HFFc6 (cell line): ENCODE measurements at regions not wholly inside any gene's neighbourhood (a gene's known extent, or its start where the extent isn't known, plus 50 kb on each side); places are given as distances from the start of the nearest gene placed in this dataset.
"Not testable (repeated sequence)": the region's sequence is repeated elsewhere in the genome, so short reads cannot be mapped to it uniquely, and the experiment has no call there.

Experiments used
- DNase-seq: peaks from one replicate; pipeline ENCODE4 v3.0.0-alpha.2; 2018
- H3K27ac Mint-ChIP-seq: 2 replicates; pipeline ENCODE4 v1.8.0; 2020; ENCODE audit warnings: mild to moderate bottlenecking, mixed read lengths
- H3K27me3 Mint-ChIP-seq: 2 replicates; pipeline ENCODE4 v1.8.0; 2021; ENCODE audit warnings: mild to moderate bottlenecking, moderate library complexity, mixed read lengths; ENCODE audit not compliant: insufficient read depth
- H3K36me3 Mint-ChIP-seq: 2 replicates; pipeline ENCODE4 v1.8.0; 2021; ENCODE audit warnings: low read depth, mixed read lengths
- H3K4me1 Mint-ChIP-seq: 2 replicates; pipeline ENCODE4 v1.8.0; 2020; ENCODE audit warnings: low read depth, mixed read lengths
- H3K4me3 Mint-ChIP-seq: 2 replicates; pipeline ENCODE4 v1.8.0; 2020; ENCODE audit warnings: mild to moderate bottlenecking, moderate library complexity, mixed read lengths
- H3K9me3 Mint-ChIP-seq: 2 replicates; pipeline ENCODE4 v1.8.0; 2020; ENCODE audit warnings: mild to moderate bottlenecking, mixed read lengths
- TF ChIP-seq, protein P1 (sequence below): fragments of 200-600 bp; sonication (generic); IDR thresholded peaks from 2 replicates; pipeline ENCODE4 v1.5.0; 2021; ENCODE audit warnings: antibody characterized with exemption, mild to moderate bottlenecking

DNA sequence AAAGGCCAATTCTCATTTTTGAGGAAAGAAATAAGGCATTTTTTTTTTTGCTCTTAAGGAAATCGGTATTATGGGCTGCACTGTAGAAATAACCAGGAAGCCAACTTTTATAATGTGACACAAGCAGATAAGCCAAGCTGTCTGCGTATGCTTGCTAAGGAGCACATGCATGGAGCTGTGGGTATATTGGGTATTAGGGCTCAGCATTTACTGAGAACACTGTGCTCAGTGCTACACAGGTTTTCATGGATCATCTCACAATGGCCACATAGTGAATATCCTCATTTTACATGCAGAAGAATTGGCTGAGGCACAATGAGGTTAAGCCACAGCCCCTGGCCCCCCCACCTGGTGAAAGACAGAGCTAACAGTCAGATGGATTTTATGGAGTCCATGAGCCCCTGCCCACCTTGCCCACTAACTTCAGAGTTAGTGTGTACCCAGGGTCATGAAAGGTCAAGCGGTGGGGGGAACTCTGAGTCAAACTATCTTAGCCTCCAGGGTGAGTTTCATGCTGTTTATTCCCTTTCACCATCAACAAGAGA, 204.8 kb downstream of the SPATA31A6 start:
- H3K4me3 Mint-ChIP-seq, result no peak overlapping the region
- no peaks in the 10 kb centered on the region for H3K4me1 Mint-ChIP-seq
- no peak for DNase-seq
- TF ChIP-seq, protein P1, sequence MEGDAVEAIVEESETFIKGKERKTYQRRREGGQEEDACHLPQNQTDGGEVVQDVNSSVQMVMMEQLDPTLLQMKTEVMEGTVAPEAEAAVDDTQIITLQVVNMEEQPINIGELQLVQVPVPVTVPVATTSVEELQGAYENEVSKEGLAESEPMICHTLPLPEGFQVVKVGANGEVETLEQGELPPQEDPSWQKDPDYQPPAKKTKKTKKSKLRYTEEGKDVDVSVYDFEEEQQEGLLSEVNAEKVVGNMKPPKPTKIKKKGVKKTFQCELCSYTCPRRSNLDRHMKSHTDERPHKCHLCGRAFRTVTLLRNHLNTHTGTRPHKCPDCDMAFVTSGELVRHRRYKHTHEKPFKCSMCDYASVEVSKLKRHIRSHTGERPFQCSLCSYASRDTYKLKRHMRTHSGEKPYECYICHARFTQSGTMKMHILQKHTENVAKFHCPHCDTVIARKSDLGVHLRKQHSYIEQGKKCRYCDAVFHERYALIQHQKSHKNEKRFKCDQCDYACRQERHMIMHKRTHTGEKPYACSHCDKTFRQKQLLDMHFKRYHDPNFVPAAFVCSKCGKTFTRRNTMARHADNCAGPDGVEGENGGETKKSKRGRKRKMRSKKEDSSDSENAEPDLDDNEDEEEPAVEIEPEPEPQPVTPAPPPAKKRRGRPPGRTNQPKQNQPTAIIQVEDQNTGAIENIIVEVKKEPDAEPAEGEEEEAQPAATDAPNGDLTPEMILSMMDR, result no peak
- H3K27ac Mint-ChIP-seq, result no peak overlapping the region
- H3K9me3 Mint-ChIP-seq, result peaks cover 11% of the 10 kb centered on the region
- no peaks in the 10 kb centered on the region for H3K36me3 Mint-ChIP-seq
- H3K27me3 Mint-ChIP-seq, result no peaks in the 10 kb centered on the region; the same call in none of the 2 replicates

DNA sequence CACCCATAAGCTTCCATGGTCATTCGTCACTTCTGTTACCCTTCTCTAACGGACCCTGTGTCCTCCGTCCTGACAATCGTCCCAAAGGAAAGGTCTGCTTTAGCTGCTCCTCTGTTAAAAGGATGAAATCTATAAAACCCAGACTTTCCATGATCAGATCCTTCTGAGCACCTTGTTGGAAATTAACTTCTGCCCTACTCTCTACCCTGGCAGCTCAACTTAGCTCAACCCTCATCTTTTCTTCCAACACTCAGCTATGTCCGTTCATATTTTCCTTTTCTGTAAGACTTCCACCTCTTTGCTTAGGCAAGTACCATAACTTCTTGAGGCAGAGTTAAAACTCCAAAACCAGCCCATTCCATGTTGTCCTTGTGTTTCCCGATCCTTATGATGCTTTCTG, 205.4 kb downstream of the SPATA31A6 start:
- Mint-ChIP-seq H3K36me3 (no peaks in the 10 kb centered on the region), H3K27me3 (no peaks in the 10 kb centered on the region; the same call in none of the 2 replicates), H3K9me3 (peaks cover 11% of the 10 kb centered on the region), H3K4me1 (no peaks in the 10 kb centered on the region), H3K27ac (no peak overlapping the region), H3K4me3 (no peak overlapping the region)
- TF ChIP-seq, protein P1, result no peak
- no peak for DNase-seq

DNA sequence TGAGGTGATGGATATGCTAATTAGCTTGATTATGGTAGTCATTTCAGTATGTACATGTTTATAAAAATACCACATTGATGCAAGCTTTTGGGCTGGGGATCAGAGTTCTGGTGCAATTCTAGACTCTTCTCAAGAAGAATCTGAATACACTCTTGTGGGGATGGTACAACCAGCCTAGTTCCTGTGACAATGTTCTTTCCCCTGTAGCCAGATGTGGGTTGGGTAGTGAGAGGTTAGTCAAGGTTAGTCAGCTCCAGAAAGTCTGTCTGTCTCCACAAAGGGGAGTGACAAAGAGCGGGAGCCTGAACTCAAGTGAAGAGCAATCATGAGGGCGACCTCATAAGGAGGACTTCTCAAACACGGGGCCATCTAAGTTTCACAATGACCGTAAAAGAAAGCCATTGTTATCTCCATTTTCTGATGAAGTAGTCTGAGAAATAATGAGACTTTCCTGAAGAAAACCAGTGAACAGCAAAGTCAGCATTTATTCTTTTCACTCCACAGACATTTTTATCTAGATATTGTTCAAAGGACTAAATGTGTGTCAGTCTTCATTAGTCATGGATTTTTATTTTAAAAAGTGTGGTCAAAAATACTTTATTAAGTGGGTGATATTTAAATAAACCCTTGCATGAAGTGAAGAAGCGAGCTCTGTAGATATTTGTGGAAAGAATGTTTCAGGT, 209.5 kb downstream of the SPATA31A6 start:
- H3K4me3 Mint-ChIP-seq, H3K9me3 Mint-ChIP-seq, H3K4me1 Mint-ChIP-seq, H3K27me3 Mint-ChIP-seq, DNase-seq, H3K27ac Mint-ChIP-seq, H3K36me3 Mint-ChIP-seq: not testable (repeated sequence)

DNA sequence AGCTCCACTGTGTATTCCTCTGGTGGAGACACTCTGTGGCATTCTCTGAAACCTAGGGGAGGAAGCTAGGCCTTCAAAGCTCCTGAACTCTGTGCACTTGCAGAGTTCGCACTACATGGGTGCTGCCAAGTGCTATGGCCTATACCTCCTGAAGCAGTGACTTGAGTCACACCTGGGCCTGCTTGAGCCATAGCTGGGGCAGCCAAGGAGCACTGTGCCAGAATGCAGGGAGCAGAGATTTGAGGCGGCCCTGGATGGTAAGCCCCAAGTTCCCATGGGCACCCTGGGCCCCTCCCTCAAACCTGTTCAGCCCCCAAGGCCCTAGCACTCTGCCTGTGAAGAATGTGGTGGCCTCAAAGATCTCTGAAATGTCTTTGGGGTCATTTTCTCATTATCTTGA, 212.9 kb downstream of the SPATA31A6 start:
- Mint-ChIP-seq H3K36me3 (no peaks in the 10 kb centered on the region), H3K4me1 (no peaks in the 10 kb centered on the region), H3K4me3 (no peak overlapping the region), H3K9me3 (no peaks in the 10 kb centered on the region; the same call in none of the 2 replicates), H3K27ac (no peak overlapping the region), H3K27me3 (no peaks in the 10 kb centered on the region)
- no peak for DNase-seq
- TF ChIP-seq, protein P1, result no peak

DNA sequence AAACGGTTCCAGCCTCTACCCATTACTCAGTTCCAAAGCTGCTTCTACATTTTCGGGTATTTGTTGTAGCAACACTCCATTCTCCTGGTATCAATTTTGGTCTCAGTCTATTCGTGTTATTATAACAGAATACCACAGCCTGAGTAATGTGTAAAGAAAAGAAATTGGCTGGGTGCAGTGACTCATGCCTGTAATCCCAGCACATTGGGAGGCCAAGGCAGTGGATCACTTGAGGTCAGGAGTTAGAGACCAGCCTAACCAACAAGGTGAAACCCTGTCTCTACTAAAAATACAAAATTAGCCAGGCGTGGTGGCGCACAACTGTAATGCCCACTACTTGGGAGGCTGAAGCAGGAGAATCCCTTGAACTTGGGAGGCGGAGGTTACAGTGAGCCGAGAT, 213.9 kb downstream of the SPATA31A6 start:
- peak; percentile 80 for DNase-seq
- H3K4me3 Mint-ChIP-seq, H3K9me3 Mint-ChIP-seq, H3K27me3 Mint-ChIP-seq, H3K36me3 Mint-ChIP-seq, H3K4me1 Mint-ChIP-seq: not testable (repeated sequence)
- H3K27ac Mint-ChIP-seq, result peak overlapping the region; percentile 42; the same call in 1 of the 2 replicates

DNA sequence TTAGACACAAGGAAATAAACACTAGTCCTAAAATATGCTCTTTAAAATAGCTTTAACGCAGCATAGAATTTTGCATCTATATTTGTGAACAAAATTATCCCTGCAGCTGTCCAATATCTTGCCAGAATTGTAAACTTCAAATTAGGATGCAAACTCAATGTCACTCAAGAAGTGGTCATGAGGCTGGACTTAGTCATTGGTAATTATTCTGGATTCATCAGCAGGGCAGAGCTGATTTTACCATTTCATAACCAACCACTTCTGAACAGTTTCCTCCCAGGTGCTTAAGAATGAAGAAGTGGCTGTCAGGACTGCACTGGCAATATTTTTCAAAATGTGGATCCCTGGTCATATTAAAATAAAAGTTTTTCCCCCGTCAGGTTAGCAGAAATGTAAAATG, 219.5 kb downstream of the SPATA31A6 start:
- H3K27me3 Mint-ChIP-seq, H3K9me3 Mint-ChIP-seq, H3K4me3 Mint-ChIP-seq, H3K36me3 Mint-ChIP-seq, DNase-seq, H3K4me1 Mint-ChIP-seq, H3K27ac Mint-ChIP-seq: not testable (repeated sequence)

DNA sequence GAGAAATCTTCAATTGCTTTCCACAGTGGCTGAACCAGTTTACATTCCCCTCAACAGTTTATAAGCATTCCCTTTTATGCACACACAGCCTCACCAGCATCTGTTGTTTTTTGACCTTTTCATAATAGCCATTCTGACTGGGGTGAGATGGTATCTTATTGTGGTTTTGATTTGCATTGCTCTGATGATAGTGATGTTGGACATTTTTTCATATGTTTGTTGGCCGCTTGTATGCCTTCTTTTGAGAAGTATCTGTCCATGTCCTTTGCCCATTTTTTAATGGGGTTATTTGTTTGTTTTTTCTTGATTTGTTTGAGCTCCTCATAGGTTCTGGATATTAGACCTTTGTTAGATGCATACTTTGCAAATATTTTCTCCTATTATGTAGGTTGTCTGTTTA, 226.1 kb downstream of the SPATA31A6 start:
- not testable (repeated sequence) for H3K9me3 Mint-ChIP-seq, H3K27ac Mint-ChIP-seq, H3K4me1 Mint-ChIP-seq, H3K27me3 Mint-ChIP-seq, H3K36me3 Mint-ChIP-seq, H3K4me3 Mint-ChIP-seq
- DNase-seq, result peak; percentile 27

DNA sequence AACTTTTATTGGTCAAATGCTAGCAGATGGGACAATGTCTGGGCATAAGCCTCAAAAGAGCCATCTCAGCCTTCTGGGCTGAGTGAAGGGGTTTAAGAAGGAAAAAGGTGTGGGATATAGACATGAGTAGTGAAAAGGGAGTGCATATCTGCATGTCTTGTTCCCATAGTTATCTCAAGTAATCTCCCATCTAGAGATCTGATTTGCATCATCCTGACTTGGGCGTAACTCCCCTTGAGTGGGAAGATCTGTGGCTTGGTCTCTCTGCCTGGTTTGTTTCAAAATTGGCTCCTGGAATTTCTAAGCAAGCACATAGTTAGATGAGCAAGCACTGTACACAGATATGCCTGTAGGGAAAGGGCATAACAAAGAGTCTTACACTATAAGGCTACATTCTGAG, 228.9 kb downstream of the SPATA31A6 start:
- DNase-seq, H3K4me3 Mint-ChIP-seq, H3K36me3 Mint-ChIP-seq, H3K27me3 Mint-ChIP-seq, H3K27ac Mint-ChIP-seq, H3K4me1 Mint-ChIP-seq, H3K9me3 Mint-ChIP-seq: not testable (repeated sequence)

DNA sequence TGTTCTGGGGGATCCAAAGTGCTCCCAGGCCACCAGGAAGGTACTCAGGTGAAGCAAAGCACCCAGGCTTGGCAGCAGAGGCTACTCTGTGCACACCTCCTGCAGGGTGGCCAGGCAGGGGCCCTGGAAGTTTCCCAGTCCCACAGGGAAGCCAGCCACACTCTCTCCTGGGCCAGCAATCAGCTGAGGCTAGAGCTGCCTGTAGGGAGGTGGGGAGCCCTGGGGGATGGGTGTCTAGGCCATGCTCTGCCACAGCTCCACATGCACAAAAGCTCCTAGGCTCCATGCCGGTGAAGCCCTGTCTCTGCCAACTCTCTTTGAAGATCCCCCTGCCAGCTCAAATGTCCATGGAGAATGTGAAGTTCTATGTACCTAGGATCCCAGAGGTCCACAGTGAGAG, 231.4 kb downstream of the SPATA31A6 start:
- not testable (repeated sequence) for H3K27ac Mint-ChIP-seq, H3K4me3 Mint-ChIP-seq

DNA sequence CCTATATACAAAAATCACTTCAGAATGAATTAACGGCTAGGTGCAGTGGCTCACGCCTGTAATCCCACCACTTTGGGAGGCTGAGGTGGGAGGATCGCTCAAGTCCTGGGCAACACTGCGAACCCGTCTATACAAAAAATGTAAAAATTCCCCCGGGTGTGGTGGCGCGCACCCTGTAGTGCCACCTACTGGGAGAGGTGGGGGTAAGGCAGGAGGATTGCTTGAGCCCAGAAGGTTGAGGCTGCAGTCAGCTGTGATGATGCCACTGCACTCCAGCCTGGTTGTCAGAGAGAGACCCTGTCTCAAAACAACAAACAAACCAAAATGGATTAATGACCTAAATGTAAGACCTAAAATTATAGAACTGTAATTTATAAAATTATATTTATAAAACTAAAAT, 236.2 kb downstream of the SPATA31A6 start:
- not testable (repeated sequence) for H3K9me3 Mint-ChIP-seq

More for the DNA sequence above, 231.4 kb downstream of the SPATA31A6 start:
- not testable (repeated sequence) for H3K9me3 Mint-ChIP-seq, H3K4me1 Mint-ChIP-seq, H3K27me3 Mint-ChIP-seq, H3K36me3 Mint-ChIP-seq, DNase-seq

DNA sequence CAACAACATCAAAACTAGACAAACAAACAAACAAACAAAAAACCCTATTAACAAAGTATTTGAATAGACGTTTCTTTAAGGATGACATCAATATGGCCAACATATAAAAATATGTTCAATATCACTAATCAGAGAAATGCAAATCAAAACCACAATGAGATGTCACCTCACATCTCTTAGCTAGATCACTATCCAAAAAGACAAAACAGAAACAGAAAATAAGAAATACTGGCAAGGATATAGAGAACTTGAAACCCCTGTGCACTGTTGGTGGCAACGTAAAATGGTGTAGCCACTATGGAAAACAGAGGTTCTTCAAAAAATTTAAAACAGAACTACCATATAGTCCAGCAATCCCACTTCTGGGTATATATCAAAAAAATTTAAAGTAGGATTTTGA, 236.9 kb downstream of the SPATA31A6 start:
- not testable (repeated sequence) for H3K4me1 Mint-ChIP-seq, H3K9me3 Mint-ChIP-seq, DNase-seq, H3K4me3 Mint-ChIP-seq, H3K36me3 Mint-ChIP-seq, H3K27ac Mint-ChIP-seq, H3K27me3 Mint-ChIP-seq

More for the DNA sequence above, 236.2 kb downstream of the SPATA31A6 start:
- H3K4me3 Mint-ChIP-seq, H3K4me1 Mint-ChIP-seq, H3K27ac Mint-ChIP-seq, DNase-seq, H3K27me3 Mint-ChIP-seq, H3K36me3 Mint-ChIP-seq: not testable (repeated sequence)
